ENCODE measurements at regions not wholly inside any gene's neighbourhood (a gene's known extent, or its start where the extent isn't known, plus 50 kb on each side); places are given as distances from the start of the nearest gene placed in this dataset.

GRCh38 chr13:64274481-64275217, 2859.0 kb upstream of the PCDH20 start:
- TF ChIP-seq CTCF (IDR thresholded peaks at IDR 0.05) (no peak), ATF6 (CRISPR knock-in tag; IDR thresholded peaks at IDR 0.05) (no peak), CREB1 (CRISPR knock-in tag; IDR thresholded peaks at IDR 0.05) (no peak), E2F1 (CRISPR knock-in tag; IDR thresholded peaks at IDR 0.05) (no peak), ATF3 (CRISPR knock-in tag; conservative IDR thresholded peaks at IDR 0.05) (no peak), MAX (CRISPR knock-in tag; IDR thresholded peaks at IDR 0.05) (no peak), KAT7 (CRISPR knock-in tag; IDR thresholded peaks at IDR 0.05; ENCODE audit: borderline replicate concordance) (no peak), NFE2L1 (CRISPR knock-in tag; IDR thresholded peaks at IDR 0.05) (no peak)
